ENCODE measurements at regions not wholly inside any gene's neighbourhood (a gene's known extent, or its start where the extent isn't known, plus 50 kb on each side); places are given as distances from the start of the nearest gene placed in this dataset.
"Not testable (repeated sequence)": the region's sequence is repeated elsewhere in the genome, so short reads cannot be mapped to it uniquely, and the experiment has no call there.

DNA sequence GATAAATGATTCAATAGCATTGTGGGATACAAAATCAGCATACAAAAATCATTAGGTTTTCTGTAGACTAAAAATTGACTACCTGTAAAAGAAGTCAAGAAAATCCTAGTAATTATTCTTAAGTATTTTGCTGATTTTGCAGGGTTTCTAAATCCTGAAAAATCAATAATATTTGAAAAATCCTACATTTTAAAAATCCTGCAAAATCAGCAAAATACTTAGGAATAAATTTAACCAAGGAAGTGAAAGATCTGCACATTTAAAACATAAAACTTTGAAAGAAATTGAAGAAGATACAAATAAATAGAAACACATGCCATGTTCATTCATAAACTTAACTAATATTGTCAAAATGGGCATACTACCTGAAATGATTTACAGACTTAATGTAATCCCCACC, 517.7 kb downstream of the RERGL start:
- no peaks in the 10 kb centered on the region for H3K36me3 ChIP-seq
- in situ Hi-C loops (cut with MboI; ENCODE audit: low sequenced_read_pairs in 4 of 4): no loop called here
- H3K27me3 ChIP-seq: no peaks in the 10 kb centered on the region
- intact Hi-C loops (cut with DNase I; ENCODE audit: low total_unique reads): no loop called here
- TF ChIP-seq, protein P1, sequence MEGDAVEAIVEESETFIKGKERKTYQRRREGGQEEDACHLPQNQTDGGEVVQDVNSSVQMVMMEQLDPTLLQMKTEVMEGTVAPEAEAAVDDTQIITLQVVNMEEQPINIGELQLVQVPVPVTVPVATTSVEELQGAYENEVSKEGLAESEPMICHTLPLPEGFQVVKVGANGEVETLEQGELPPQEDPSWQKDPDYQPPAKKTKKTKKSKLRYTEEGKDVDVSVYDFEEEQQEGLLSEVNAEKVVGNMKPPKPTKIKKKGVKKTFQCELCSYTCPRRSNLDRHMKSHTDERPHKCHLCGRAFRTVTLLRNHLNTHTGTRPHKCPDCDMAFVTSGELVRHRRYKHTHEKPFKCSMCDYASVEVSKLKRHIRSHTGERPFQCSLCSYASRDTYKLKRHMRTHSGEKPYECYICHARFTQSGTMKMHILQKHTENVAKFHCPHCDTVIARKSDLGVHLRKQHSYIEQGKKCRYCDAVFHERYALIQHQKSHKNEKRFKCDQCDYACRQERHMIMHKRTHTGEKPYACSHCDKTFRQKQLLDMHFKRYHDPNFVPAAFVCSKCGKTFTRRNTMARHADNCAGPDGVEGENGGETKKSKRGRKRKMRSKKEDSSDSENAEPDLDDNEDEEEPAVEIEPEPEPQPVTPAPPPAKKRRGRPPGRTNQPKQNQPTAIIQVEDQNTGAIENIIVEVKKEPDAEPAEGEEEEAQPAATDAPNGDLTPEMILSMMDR (IDR thresholded peaks at IDR 0.05 in 4 of 5, conservative IDR thresholded peaks at IDR 0.05 in 1 of 5): no peak
- no peak for TF ChIP-seq POLR2A (IDR thresholded peaks at IDR 0.05)
- no peak overlapping the region for H3K4me3 ChIP-seq
- ATAC-seq (no peak), DNase-seq (no peak)
- no peaks in the 10 kb centered on the region for H3K4me1 ChIP-seq
- H3K27ac ChIP-seq: no peak overlapping the region
- H3K9me3 ChIP-seq: no peaks in the 10 kb centered on the region

DNA sequence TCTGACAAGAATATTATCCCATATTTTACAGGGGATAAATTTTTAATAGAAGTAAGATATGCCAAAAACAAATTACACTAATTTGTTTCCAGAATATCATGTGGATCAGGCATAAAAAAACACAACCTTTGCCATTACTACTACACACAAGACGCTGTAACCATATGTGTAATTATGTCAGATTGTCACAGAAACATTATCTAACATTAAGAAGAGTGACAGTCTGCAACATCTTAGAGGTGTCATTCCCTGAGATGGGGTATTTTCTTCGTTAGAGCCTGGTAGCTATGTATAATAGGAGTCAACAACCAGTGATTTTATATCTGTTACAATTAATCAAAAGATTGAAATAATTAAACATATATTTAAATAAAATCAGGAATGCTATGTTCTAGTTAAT, 518.9 kb downstream of the RERGL start:
- intact Hi-C loops (cut with DNase I; ENCODE audit: low total_unique reads): no loop called here
- Histone ChIP-seq H3K27me3 (no peaks in the 10 kb centered on the region), H3K36me3 (no peaks in the 10 kb centered on the region), H3K4me1 (no peaks in the 10 kb centered on the region), H3K4me3 (no peak overlapping the region), H3K9me3 (no peaks in the 10 kb centered on the region), H3K27ac (no peak overlapping the region)
- ATAC-seq (no peak), DNase-seq (no peak)
- TF ChIP-seq, protein P1 (IDR thresholded peaks at IDR 0.05 in 4 of 5, conservative IDR thresholded peaks at IDR 0.05 in 1 of 5): no peak
- no peak for TF ChIP-seq POLR2A (IDR thresholded peaks at IDR 0.05)
- in situ Hi-C loops (cut with MboI; ENCODE audit: low sequenced_read_pairs in 4 of 4): no loop called here

GRCh38 chr12:17564630-17565029, 525.4 kb downstream of the RERGL start:
- in situ Hi-C loops (cut with MboI; ENCODE audit: low sequenced_read_pairs in 4 of 4); H3K27ac ChIP-seq; H3K27me3 ChIP-seq; intact Hi-C loops (cut with DNase I; ENCODE audit: low total_unique reads); H3K36me3 ChIP-seq; DNase-seq; ATAC-seq; H3K4me1 ChIP-seq; H3K9me3 ChIP-seq; H3K4me3 ChIP-seq: not testable (repeated sequence)

GRCh38 chr12:17550011-17550410, 540.0 kb downstream of the RERGL start:
- no peaks in the 10 kb centered on the region for H3K27me3 ChIP-seq
- no peaks in the 10 kb centered on the region for H3K36me3 ChIP-seq
- H3K4me3 ChIP-seq: no peak overlapping the region
- H3K27ac ChIP-seq: no peak overlapping the region
- intact Hi-C loops (cut with DNase I; ENCODE audit: low total_unique reads): no loop called here
- TF ChIP-seq, protein P1 (IDR thresholded peaks at IDR 0.05 in 4 of 5, conservative IDR thresholded peaks at IDR 0.05 in 1 of 5): no peak
- TF ChIP-seq POLR2A (IDR thresholded peaks at IDR 0.05): no peak
- in situ Hi-C loops (cut with MboI; ENCODE audit: low sequenced_read_pairs in 4 of 4): no loop called here
- no peaks in the 10 kb centered on the region for H3K9me3 ChIP-seq
- no peak for ATAC-seq
- DNase-seq: no peak
- H3K4me1 ChIP-seq: no peaks in the 10 kb centered on the region

GRCh38 chr12:17540921-17541320, 549.1 kb downstream of the RERGL start:
- intact Hi-C loops (cut with DNase I; ENCODE audit: low total_unique reads): no loop called here
- ATAC-seq (no peak), DNase-seq (no peak)
- Histone ChIP-seq H3K27me3 (no peaks in the 10 kb centered on the region), H3K4me3 (no peak overlapping the region), H3K27ac (no peak overlapping the region), H3K36me3 (no peaks in the 10 kb centered on the region), H3K4me1 (no peaks in the 10 kb centered on the region), H3K9me3 (no peaks in the 10 kb centered on the region)
- in situ Hi-C loops (cut with MboI; ENCODE audit: low sequenced_read_pairs in 4 of 4): no loop called here
- TF ChIP-seq, protein P1 (IDR thresholded peaks at IDR 0.05 in 4 of 5, conservative IDR thresholded peaks at IDR 0.05 in 1 of 5): no peak
- TF ChIP-seq POLR2A (IDR thresholded peaks at IDR 0.05): no peak
